CD4-positive, alpha-beta memory T cell (primary cell): ENCODE measurements at regions not wholly inside any gene's neighbourhood (a gene's known extent, or its start where the extent isn't known, plus 50 kb on each side); places are given as distances from the start of the nearest gene placed in this dataset.

Experiments used
- CTCF ChIA-PET: fragments of 350-600 bp; sonication (Branson Sonifier 250); formaldehyde crosslinking; loops from one replicate; lab custom pipeline; 2021; ENCODE audit warnings: inconsistent platforms; ENCODE audit not compliant: partially characterized antibody; lab: Charles Lee
- POLR2A ChIA-PET: fragments of 350-600 bp; sonication (Branson Sonifier 250); formaldehyde crosslinking; loops from one replicate; lab custom pipeline; 2021; ENCODE audit not compliant: partially characterized antibody; lab: Charles Lee
- DNase-seq, 5 donors: peaks; one replicate each; pipeline versions ENCODE4 v3.0.0 to v3.0.0-alpha.2; 2020 to 2022; ENCODE audit warnings: mixed read lengths in 1 of 5
- H3K27ac ChIP-seq: one replicate; pipeline ENCODE4 v1.7.0; 2013; ENCODE audit warnings: low read depth, low read length
- H3K27me3 ChIP-seq: 2 replicates; pipeline ENCODE4 v1.7.0; 2013; ENCODE audit warnings: mild to moderate bottlenecking, low read length, moderate library complexity; ENCODE audit not compliant: insufficient read depth
- H3K36me3 ChIP-seq: 2 replicates; pipeline ENCODE4 v1.7.0; 2013; ENCODE audit warnings: mild to moderate bottlenecking, low read length, moderate library complexity; ENCODE audit not compliant: insufficient read depth
- H3K4me1 ChIP-seq: 2 replicates; pipeline ENCODE4 v1.7.0; 2013; ENCODE audit warnings: mild to moderate bottlenecking, low read length, moderate library complexity; ENCODE audit not compliant: insufficient read depth
- H3K4me3 ChIP-seq, 2 donors: one replicate each; pipeline ENCODE4 v1.7.0; 2013; ENCODE audit warnings: low read length in 2 of 2, mild to moderate bottlenecking in 1 of 2
- H3K9me3 ChIP-seq, 2 donors: one replicate each; pipeline ENCODE4 v1.7.0; 2013; ENCODE audit warnings: low read length in 2 of 2, control low read depth in 1 of 2; ENCODE audit not compliant: control insufficient read depth in 1 of 2
- H3K27ac Mint-ChIP-seq, 7 donors: one replicate each; pipeline ENCODE4 v1.8.0; 2020 to 2021; ENCODE audit warnings: mixed read lengths in 7 of 7, mild to moderate bottlenecking in 6 of 7, inconsistent platforms in 3 of 7, moderate library complexity in 3 of 7
- H3K27me3 Mint-ChIP-seq, 2 donors: one replicate each; pipeline ENCODE4 v1.8.0; 2020 to 2021; ENCODE audit warnings: mixed read lengths in 2 of 2
- H3K36me3 Mint-ChIP-seq, 2 donors: one replicate each; pipeline ENCODE4 v1.8.0; 2020 to 2021; ENCODE audit warnings: mixed read lengths in 2 of 2, inconsistent platforms in 1 of 2, mild to moderate bottlenecking in 1 of 2
- H3K4me1 Mint-ChIP-seq, 4 donors: one replicate each; pipeline ENCODE4 v1.8.0; 2020 to 2021; ENCODE audit warnings: mixed read lengths in 4 of 4, mild to moderate bottlenecking in 1 of 4
- H3K4me3 Mint-ChIP-seq, 8 donors: one replicate each; pipeline ENCODE4 v1.8.0; 2020 to 2021; ENCODE audit warnings: mixed read lengths in 8 of 8, mild to moderate bottlenecking in 7 of 8, moderate library complexity in 6 of 8, inconsistent platforms in 3 of 8
- H3K9me3 Mint-ChIP-seq, 8 donors: one replicate each; pipeline ENCODE4 v1.8.0; 2020 to 2021; ENCODE audit warnings: mixed read lengths in 8 of 8, mild to moderate bottlenecking in 5 of 8, inconsistent platforms in 3 of 8, moderate library complexity in 1 of 8
- intact Hi-C: fragments of 100-400 bp; cut with micrococcal nuclease; formaldehyde crosslinking; loops from one replicate; pipeline ENCODE4 v1.15.1; 2023

DNA sequence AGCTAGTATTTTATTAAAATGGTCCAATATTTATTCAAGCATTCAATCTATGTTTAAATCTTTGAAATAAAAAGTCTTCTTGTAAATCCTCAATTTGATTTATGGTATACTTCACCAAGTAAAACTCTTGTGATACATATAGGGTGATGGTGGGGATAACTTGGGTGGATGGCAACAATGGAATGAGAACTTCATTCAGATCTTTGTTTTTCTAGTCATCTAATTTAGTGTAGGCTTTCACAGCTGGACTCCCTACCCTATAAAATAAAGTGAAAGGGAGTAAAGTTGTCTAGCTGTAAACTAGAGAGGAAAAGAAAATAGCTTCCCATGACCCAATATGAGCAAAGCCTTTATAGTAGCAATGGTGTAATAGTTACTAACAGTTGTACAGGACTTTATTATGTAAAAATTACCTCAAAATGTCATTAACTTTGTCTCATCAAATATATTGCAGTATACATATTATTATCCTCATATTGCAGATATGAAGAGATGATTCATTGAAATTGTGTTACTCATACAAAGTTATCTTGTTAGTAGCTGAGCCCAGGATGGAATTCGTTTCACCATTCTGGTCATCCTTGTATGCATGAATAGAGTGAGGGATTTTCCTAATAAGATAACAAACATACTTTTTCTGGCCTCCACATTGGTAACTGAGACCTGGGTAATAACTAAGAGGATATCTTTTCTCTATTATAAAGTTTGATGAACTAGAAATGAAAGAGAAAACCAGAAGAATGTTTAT is 1377.7 kb upstream of the ADGRL4 start:
- Mint-ChIP-seq H3K4me1 (no peaks in the 10 kb centered on the region), H3K36me3 (no peaks in the 10 kb centered on the region), H3K9me3 (peaks cover 4 to 9% (median 7%) of the 10 kb centered on the region in 8 donors), H3K4me3 (no peak overlapping the region), H3K27ac (no peak overlapping the region), H3K27me3 (no peaks in the 10 kb centered on the region)
- ChIA-PET CTCF (no interaction called here), POLR2A (no interaction called here)
- Histone ChIP-seq H3K36me3 (no peaks in the 10 kb centered on the region), H3K4me3 (no peak overlapping the region), H3K9me3 (no peaks in the 10 kb centered on the region), H3K4me1 (no peaks in the 10 kb centered on the region), H3K27me3 (no peaks in the 10 kb centered on the region), H3K27ac (no peak overlapping the region)
- no peak for DNase-seq
- intact Hi-C loops = no loop called here

- no peaks in the 10 kb centered on the region for H3K9me3 ChIP-seq
- Mint-ChIP-seq H3K9me3 (peaks cover 0 to 15% (median 6%) of the 10 kb centered on the region in 8 donors), H3K27me3 (no peaks in the 10 kb centered on the region), H3K4me1 (no peaks in the 10 kb centered on the region), H3K36me3 (no peaks in the 10 kb centered on the region), H3K27ac (no peak overlapping the region), H3K4me3 (no peak overlapping the region)
- no peak overlapping the region for H3K27ac ChIP-seq
- intact Hi-C loops = no loop called here
- POLR2A ChIA-PET = no interaction called here
- no peaks in the 10 kb centered on the region for H3K36me3 ChIP-seq
- H3K4me3 ChIP-seq = no peak overlapping the region
- no peaks in the 10 kb centered on the region for H3K27me3 ChIP-seq
- H3K4me1 ChIP-seq = no peaks in the 10 kb centered on the region
- CTCF ChIA-PET = no interaction called here
- no peak for DNase-seq
These were observed 1369.1 kb upstream of the ADGRL4 start for GRCh38 chr1:80375662-80376061.

GRCh38 chr1:80375109-80375508 is 1368.6 kb upstream of the ADGRL4 start:
- no peaks in the 10 kb centered on the region for H3K27me3 ChIP-seq
- H3K4me3 Mint-ChIP-seq = no peak overlapping the region
- H3K4me1 ChIP-seq = no peaks in the 10 kb centered on the region
- no peak for DNase-seq
- H3K4me3 ChIP-seq = no peak overlapping the region
- H3K9me3 Mint-ChIP-seq = peaks cover 0 to 15% (median 6%) of the 10 kb centered on the region in 8 donors
- ChIA-PET CTCF (no interaction called here), POLR2A (no interaction called here)
- intact Hi-C loops = no loop called here
- H3K27me3 Mint-ChIP-seq = no peaks in the 10 kb centered on the region
- no peak overlapping the region for H3K27ac Mint-ChIP-seq
- H3K9me3 ChIP-seq = no peaks in the 10 kb centered on the region
- no peak overlapping the region for H3K27ac ChIP-seq
- H3K4me1 Mint-ChIP-seq = no peaks in the 10 kb centered on the region
- no peaks in the 10 kb centered on the region for H3K36me3 ChIP-seq
- no peaks in the 10 kb centered on the region for H3K36me3 Mint-ChIP-seq

- intact Hi-C loops = no loop called here
- H3K27ac Mint-ChIP-seq = no peak overlapping the region
These were observed 1363.2 kb upstream of the ADGRL4 start for GRCh38 chr1:80369780-80370179.

GRCh38 chr1:80367058-80367457 is 1360.5 kb upstream of the ADGRL4 start:
- intact Hi-C loops = no loop called here
- no peaks in the 10 kb centered on the region for H3K4me1 ChIP-seq
- no peaks in the 10 kb centered on the region for H3K27me3 ChIP-seq
- no peaks in the 10 kb centered on the region for H3K36me3 ChIP-seq
- H3K27ac ChIP-seq = no peak overlapping the region
- H3K4me3 ChIP-seq = no peak overlapping the region
- H3K9me3 Mint-ChIP-seq = peaks cover 0 to 21% (median 6%) of the 10 kb centered on the region in 8 donors
- ChIA-PET POLR2A (no interaction called here), CTCF (no interaction called here)
- H3K9me3 ChIP-seq = no peaks in the 10 kb centered on the region
- H3K4me3 Mint-ChIP-seq = no peak overlapping the region
- no peaks in the 10 kb centered on the region for H3K36me3 Mint-ChIP-seq
- no peaks in the 10 kb centered on the region for H3K27me3 Mint-ChIP-seq
- no peak for DNase-seq
- no peaks in the 10 kb centered on the region for H3K4me1 Mint-ChIP-seq
- no peak overlapping the region for H3K27ac Mint-ChIP-seq

More at GRCh38 chr1:80369780-80370179, 1363.2 kb upstream of the ADGRL4 start:
- Mint-ChIP-seq H3K36me3 (no peaks in the 10 kb centered on the region), H3K4me1 (no peaks in the 10 kb centered on the region), H3K4me3 (no peak overlapping the region), H3K9me3 (peaks cover 0 to 20% (median 5%) of the 10 kb centered on the region in 8 donors), H3K27me3 (no peaks in the 10 kb centered on the region)
- no peak for DNase-seq
- POLR2A ChIA-PET = no interaction called here
- no peaks in the 10 kb centered on the region for H3K9me3 ChIP-seq
- H3K27ac ChIP-seq = no peak overlapping the region
- no peak overlapping the region for H3K4me3 ChIP-seq
- no peaks in the 10 kb centered on the region for H3K36me3 ChIP-seq
- H3K27me3 ChIP-seq = no peaks in the 10 kb centered on the region
- H3K4me1 ChIP-seq = no peaks in the 10 kb centered on the region
- CTCF ChIA-PET = no interaction called here

GRCh38 chr1:80365359-80366021 is 1359.0 kb upstream of the ADGRL4 start:
- no peaks in the 10 kb centered on the region for H3K36me3 ChIP-seq
- no peaks in the 10 kb centered on the region for H3K36me3 Mint-ChIP-seq
- H3K9me3 Mint-ChIP-seq = peaks cover 0 to 28% (median 10%) of the 10 kb centered on the region in 8 donors
- ChIA-PET POLR2A (no interaction called here), CTCF (no interaction called here)
- no peak overlapping the region for H3K4me3 Mint-ChIP-seq
- no peaks in the 10 kb centered on the region for H3K4me1 Mint-ChIP-seq
- no peak overlapping the region for H3K27ac ChIP-seq
- intact Hi-C loops = no loop called here
- H3K4me3 ChIP-seq = no peak overlapping the region
- no peak for DNase-seq
- no peak overlapping the region for H3K27ac Mint-ChIP-seq
- no peaks in the 10 kb centered on the region for H3K27me3 ChIP-seq
- H3K4me1 ChIP-seq = no peaks in the 10 kb centered on the region
- H3K27me3 Mint-ChIP-seq = no peaks in the 10 kb centered on the region
- no peaks in the 10 kb centered on the region for H3K9me3 ChIP-seq

GRCh38 chr1:80363689-80364475 is 1357.4 kb upstream of the ADGRL4 start:
- DNase-seq = no peak
- ChIA-PET CTCF (no interaction called here), POLR2A (no interaction called here)
- intact Hi-C loops = no loop called here
- Mint-ChIP-seq H3K4me3 (no peak overlapping the region), H3K4me1 (no peaks in the 10 kb centered on the region), H3K9me3 (peaks cover 2 to 27% (median 11%) of the 10 kb centered on the region in 8 donors), H3K27me3 (no peaks in the 10 kb centered on the region), H3K27ac (no peak overlapping the region), H3K36me3 (no peaks in the 10 kb centered on the region)
- H3K4me1 ChIP-seq = no peaks in the 10 kb centered on the region
- H3K27me3 ChIP-seq = no peaks in the 10 kb centered on the region
- no peaks in the 10 kb centered on the region for H3K36me3 ChIP-seq
- no peaks in the 10 kb centered on the region for H3K9me3 ChIP-seq
- H3K4me3 ChIP-seq = no peak overlapping the region
- no peak overlapping the region for H3K27ac ChIP-seq
